ENCODE measurements at regions not wholly inside any gene's neighbourhood (a gene's known extent, or its start where the extent isn't known, plus 50 kb on each side); places are given as distances from the start of the nearest gene placed in this dataset.
"Not testable (repeated sequence)": the region's sequence is repeated elsewhere in the genome, so short reads cannot be mapped to it uniquely, and the experiment has no call there.

DNA sequence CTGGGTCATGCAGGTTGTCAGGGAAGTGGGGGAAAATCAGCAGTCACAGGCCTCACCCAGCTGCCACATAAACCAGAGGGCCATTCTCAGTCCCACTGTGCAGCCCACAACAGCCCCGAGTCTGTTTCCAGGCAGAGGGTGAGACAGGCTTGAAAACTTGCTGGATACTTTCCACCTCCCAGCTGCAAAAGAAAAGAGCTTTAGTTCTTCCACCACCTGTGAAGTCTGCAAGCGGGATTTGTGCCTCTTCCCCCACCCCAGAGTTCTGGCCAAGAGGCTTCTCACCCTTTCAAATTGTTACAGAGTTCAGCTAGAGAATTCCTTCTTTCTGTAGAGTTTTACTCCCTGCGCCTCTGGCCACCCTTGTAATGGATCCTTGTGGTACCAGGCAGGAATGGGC is 115.5 kb upstream of the ZDHHC15 start:
- no peak overlapping the region for H3K4me3 ChIP-seq (ENCODE audit: low read depth, low read length)
- TF ChIP-seq, protein P1, sequence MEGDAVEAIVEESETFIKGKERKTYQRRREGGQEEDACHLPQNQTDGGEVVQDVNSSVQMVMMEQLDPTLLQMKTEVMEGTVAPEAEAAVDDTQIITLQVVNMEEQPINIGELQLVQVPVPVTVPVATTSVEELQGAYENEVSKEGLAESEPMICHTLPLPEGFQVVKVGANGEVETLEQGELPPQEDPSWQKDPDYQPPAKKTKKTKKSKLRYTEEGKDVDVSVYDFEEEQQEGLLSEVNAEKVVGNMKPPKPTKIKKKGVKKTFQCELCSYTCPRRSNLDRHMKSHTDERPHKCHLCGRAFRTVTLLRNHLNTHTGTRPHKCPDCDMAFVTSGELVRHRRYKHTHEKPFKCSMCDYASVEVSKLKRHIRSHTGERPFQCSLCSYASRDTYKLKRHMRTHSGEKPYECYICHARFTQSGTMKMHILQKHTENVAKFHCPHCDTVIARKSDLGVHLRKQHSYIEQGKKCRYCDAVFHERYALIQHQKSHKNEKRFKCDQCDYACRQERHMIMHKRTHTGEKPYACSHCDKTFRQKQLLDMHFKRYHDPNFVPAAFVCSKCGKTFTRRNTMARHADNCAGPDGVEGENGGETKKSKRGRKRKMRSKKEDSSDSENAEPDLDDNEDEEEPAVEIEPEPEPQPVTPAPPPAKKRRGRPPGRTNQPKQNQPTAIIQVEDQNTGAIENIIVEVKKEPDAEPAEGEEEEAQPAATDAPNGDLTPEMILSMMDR (IDR thresholded peaks at IDR 0.05; ENCODE audit: low read depth, low read length): no peak
- DNase-seq: no peak
- no peak overlapping the region for H3K27ac ChIP-seq
- H3K9me3 ChIP-seq (ENCODE audit: severe bottlenecking): no peaks in the 10 kb centered on the region
- no peaks in the 10 kb centered on the region for H3K36me3 ChIP-seq
- H3K27me3 ChIP-seq (ENCODE audit: insufficient read depth, low read depth, severe bottlenecking): peaks cover 24% of the 10 kb centered on the region

- DNase-seq: no peak
- Histone ChIP-seq H3K27ac (no peak overlapping the region), H3K4me3 (ENCODE audit: low read depth, low read length) (no peak overlapping the region), H3K9me3 (ENCODE audit: severe bottlenecking) (no peaks in the 10 kb centered on the region), H3K36me3 (no peaks in the 10 kb centered on the region), H3K27me3 (ENCODE audit: insufficient read depth, low read depth, severe bottlenecking) (peaks cover 9% of the 10 kb centered on the region)
- TF ChIP-seq, protein P1 (IDR thresholded peaks at IDR 0.05; ENCODE audit: low read depth, low read length): no peak
Measured at GRCh38 chrX:75625232-75625631, 102.4 kb upstream of the ZDHHC15 start.

GRCh38 chrX:75623535-75623934 is 100.7 kb upstream of the ZDHHC15 start:
- TF ChIP-seq, protein P1 (IDR thresholded peaks at IDR 0.05; ENCODE audit: low read depth, low read length): no peak
- H3K4me3 ChIP-seq (ENCODE audit: low read depth, low read length): no peak overlapping the region
- no peaks in the 10 kb centered on the region for H3K9me3 ChIP-seq (ENCODE audit: severe bottlenecking)
- H3K27me3 ChIP-seq (ENCODE audit: insufficient read depth, low read depth, severe bottlenecking): no peaks in the 10 kb centered on the region
- no peak for DNase-seq
- H3K36me3 ChIP-seq: no peaks in the 10 kb centered on the region
- H3K27ac ChIP-seq: no peak overlapping the region

- TF ChIP-seq, protein P1 (IDR thresholded peaks at IDR 0.05; ENCODE audit: low read depth, low read length): no peak
- Histone ChIP-seq H3K9me3 (ENCODE audit: severe bottlenecking) (peaks cover 2% of the 10 kb centered on the region), H3K27ac (no peak overlapping the region), H3K4me3 (ENCODE audit: low read depth, low read length) (no peak overlapping the region), H3K27me3 (ENCODE audit: insufficient read depth, low read depth, severe bottlenecking) (peaks cover 11% of the 10 kb centered on the region), H3K36me3 (no peaks in the 10 kb centered on the region)
- no peak for DNase-seq
Measured at GRCh38 chrX:75609406-75609805, 86.6 kb upstream of the ZDHHC15 start.

GRCh38 chrX:75603833-75604232 is 81.0 kb upstream of the ZDHHC15 start:
- H3K36me3 ChIP-seq: no peaks in the 10 kb centered on the region
- peaks cover 2% of the 10 kb centered on the region for H3K27me3 ChIP-seq (ENCODE audit: insufficient read depth, low read depth, severe bottlenecking)
- TF ChIP-seq, protein P1 (IDR thresholded peaks at IDR 0.05; ENCODE audit: low read depth, low read length): peak; percentile 39
- no peak overlapping the region for H3K4me3 ChIP-seq (ENCODE audit: low read depth, low read length)
- H3K27ac ChIP-seq: no peak overlapping the region
- DNase-seq: no peak
- no peaks in the 10 kb centered on the region for H3K9me3 ChIP-seq (ENCODE audit: severe bottlenecking)

GRCh38 chrX:75602022-75602421 is 79.2 kb upstream of the ZDHHC15 start:
- H3K36me3 ChIP-seq; DNase-seq; H3K4me3 ChIP-seq (ENCODE audit: low read depth, low read length); H3K9me3 ChIP-seq (ENCODE audit: severe bottlenecking); H3K27ac ChIP-seq; H3K27me3 ChIP-seq (ENCODE audit: insufficient read depth, low read depth, severe bottlenecking): not testable (repeated sequence)
